ENCODE measurements at regions not wholly inside any gene's neighbourhood (a gene's known extent, or its start where the extent isn't known, plus 50 kb on each side); places are given as distances from the start of the nearest gene placed in this dataset.

GRCh38 chr13:94925263-94925662, 212.9 kb upstream of the SOX21 start:
- no peak for DNase-seq
- no peak for TF ChIP-seq POLR2A (IDR thresholded peaks at IDR 0.05)
- no peak for TF ChIP-seq CTCF (IDR thresholded peaks at IDR 0.05)
- H3K4me1 ChIP-seq: no peaks in the 10 kb centered on the region
- no peaks in the 10 kb centered on the region for H3K27me3 ChIP-seq
- 67% methylated on average over 3 of the region's 3 CpGs for WGBS, 2 donors
- H3K4me3 ChIP-seq: no peak overlapping the region
- intact Hi-C loops (cut with DNase I): no loop called here
- no peak overlapping the region for H3K27ac ChIP-seq
- no peaks in the 10 kb centered on the region for H3K36me3 ChIP-seq
- no peaks in the 10 kb centered on the region for H3K9me3 ChIP-seq

GRCh38 chr13:94921181-94921580, 208.8 kb upstream of the SOX21 start:
- intact Hi-C loops (cut with DNase I): no loop called here
- H3K36me3 ChIP-seq: no peaks in the 10 kb centered on the region
- no peak overlapping the region for H3K27ac ChIP-seq
- WGBS, 2 donors: 17 to 34% methylated on average over 1 to 3 of the region's 4 CpGs
- H3K4me1 ChIP-seq: no peaks in the 10 kb centered on the region
- no peak for DNase-seq
- no peaks in the 10 kb centered on the region for H3K9me3 ChIP-seq
- TF ChIP-seq POLR2A (IDR thresholded peaks at IDR 0.05) (no peak), CTCF (IDR thresholded peaks at IDR 0.05) (no peak)
- H3K4me3 ChIP-seq: no peak overlapping the region
- H3K27me3 ChIP-seq: no peaks in the 10 kb centered on the region

- H3K27me3 ChIP-seq: no peaks in the 10 kb centered on the region
- H3K27ac ChIP-seq: no peak overlapping the region
- H3K4me3 ChIP-seq: no peak overlapping the region
- no peak for DNase-seq
- no peaks in the 10 kb centered on the region for H3K36me3 ChIP-seq
- WGBS, 2 donors: 94 to 96% methylated on average over 2 of the region's 2 CpGs
- no peak for TF ChIP-seq CTCF (IDR thresholded peaks at IDR 0.05)
- no peak for TF ChIP-seq POLR2A (IDR thresholded peaks at IDR 0.05)
- no peaks in the 10 kb centered on the region for H3K4me1 ChIP-seq
- intact Hi-C loops (cut with DNase I): no loop called here
- no peaks in the 10 kb centered on the region for H3K9me3 ChIP-seq
These were observed 208.2 kb upstream of the SOX21 start for GRCh38 chr13:94920578-94920977.

GRCh38 chr13:94917824-94918223, 205.5 kb upstream of the SOX21 start:
- H3K4me1 ChIP-seq: no peaks in the 10 kb centered on the region
- no peak overlapping the region for H3K4me3 ChIP-seq
- H3K27me3 ChIP-seq: no peaks in the 10 kb centered on the region
- TF ChIP-seq POLR2A (IDR thresholded peaks at IDR 0.05) (no peak), CTCF (IDR thresholded peaks at IDR 0.05) (no peak)
- no peaks in the 10 kb centered on the region for H3K36me3 ChIP-seq
- H3K27ac ChIP-seq: no peak overlapping the region
- no peak for DNase-seq
- H3K9me3 ChIP-seq: no peaks in the 10 kb centered on the region
- 43 to 60% methylated on average over 2 of the region's 2 CpGs for WGBS, 2 donors
- intact Hi-C loops (cut with DNase I): no loop called here

DNA sequence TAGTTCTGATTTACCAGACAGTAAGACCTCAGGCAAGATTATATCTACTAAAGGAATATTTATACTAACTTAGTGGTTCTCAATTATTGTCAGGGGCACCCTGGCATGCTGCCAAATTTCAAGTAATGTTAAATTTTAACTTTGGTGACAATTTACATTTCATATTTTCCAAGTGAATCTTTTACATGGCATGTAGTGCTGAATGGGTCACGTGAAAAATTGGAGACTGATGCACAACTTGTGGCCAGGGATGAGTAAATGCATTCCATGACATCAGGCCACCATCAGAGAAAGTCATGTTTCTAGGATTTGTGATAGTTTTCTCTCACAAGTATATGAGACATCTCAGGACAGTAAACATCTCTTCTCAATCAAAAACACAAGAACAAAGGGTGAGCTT, 202.6 kb upstream of the SOX21 start:
- 37 to 38% methylated on average over 1 of the region's 1 CpG for WGBS, 2 donors
- intact Hi-C loops (cut with DNase I): no loop called here
- no peak for TF ChIP-seq POLR2A (IDR thresholded peaks at IDR 0.05)
- no peak for TF ChIP-seq CTCF (IDR thresholded peaks at IDR 0.05)
- Histone ChIP-seq H3K27me3 (no peaks in the 10 kb centered on the region), H3K4me1 (no peaks in the 10 kb centered on the region), H3K9me3 (no peaks in the 10 kb centered on the region), H3K36me3 (no peaks in the 10 kb centered on the region), H3K27ac (no peak overlapping the region), H3K4me3 (no peak overlapping the region)
- DNase-seq: no peak

Measured in esophagus squamous epithelium (tissue), 5 donors.